Activated naive CD8-positive, alpha-beta T cell treated with anti-CD3 and anti-CD28 coated beads, Interleukin-2, amount 50 U/mL, for 24 hours (primary cell): ENCODE measurements at regions not wholly inside any gene's neighbourhood (a gene's known extent, or its start where the extent isn't known, plus 50 kb on each side); places are given as distances from the start of the nearest gene placed in this dataset.

Experiments used
- ATAC-seq: fragments of 150-1000 bp; cut with Tn5 transposase; one replicate; pipeline ENCODE4 v1.10.0; 2021
- DNase-seq: peaks from one replicate; pipeline ENCODE4 v3.0.0; 2021
- H3K27ac Mint-ChIP-seq: one replicate; pipeline ENCODE4 v1.8.0; 2021; ENCODE audit warnings: mild to moderate bottlenecking, mixed read lengths
- H3K27me3 Mint-ChIP-seq: one replicate; pipeline ENCODE4 v1.8.0; 2021; ENCODE audit warnings: mixed read lengths
- H3K36me3 Mint-ChIP-seq: one replicate; pipeline ENCODE4 v1.8.0; 2021; ENCODE audit warnings: low read depth, mixed read lengths
- H3K4me1 Mint-ChIP-seq: one replicate; pipeline ENCODE4 v1.8.0; 2021; ENCODE audit warnings: mixed read lengths
- H3K4me3 Mint-ChIP-seq: one replicate; pipeline ENCODE4 v1.8.0; 2021; ENCODE audit warnings: mild to moderate bottlenecking, moderate library complexity, mixed read lengths
- H3K9me3 Mint-ChIP-seq: one replicate; pipeline ENCODE4 v1.8.0; 2021; ENCODE audit warnings: mixed read lengths

- H3K27me3 Mint-ChIP-seq: no peaks in the 10 kb centered on the region
- DNase-seq: no peak
- no peaks in the 10 kb centered on the region for H3K36me3 Mint-ChIP-seq
Measured at GRCh38 chr3:102796804-102797203, 362.0 kb downstream of the ZPLD1 start.

GRCh38 chr3:102802819-102803420 is 368.1 kb downstream of the ZPLD1 start:
- no peaks in the 10 kb centered on the region for H3K27me3 Mint-ChIP-seq
- H3K4me1 Mint-ChIP-seq: no peaks in the 10 kb centered on the region
- DNase-seq (no peak), ATAC-seq (no peak)
- H3K9me3 Mint-ChIP-seq: no peaks in the 10 kb centered on the region
- H3K27ac Mint-ChIP-seq: no peak overlapping the region
- H3K36me3 Mint-ChIP-seq: no peaks in the 10 kb centered on the region
- no peak overlapping the region for H3K4me3 Mint-ChIP-seq

More at GRCh38 chr3:102796804-102797203, 362.0 kb downstream of the ZPLD1 start:
- no peak for ATAC-seq
- no peak overlapping the region for H3K4me3 Mint-ChIP-seq
- no peak overlapping the region for H3K27ac Mint-ChIP-seq
- no peaks in the 10 kb centered on the region for H3K9me3 Mint-ChIP-seq
- no peaks in the 10 kb centered on the region for H3K4me1 Mint-ChIP-seq

- no peak for ATAC-seq
- no peak overlapping the region for H3K27ac Mint-ChIP-seq
- H3K9me3 Mint-ChIP-seq: no peaks in the 10 kb centered on the region
- DNase-seq: no peak
- H3K36me3 Mint-ChIP-seq: no peaks in the 10 kb centered on the region
- no peak overlapping the region for H3K4me3 Mint-ChIP-seq
- H3K27me3 Mint-ChIP-seq: no peaks in the 10 kb centered on the region
- H3K4me1 Mint-ChIP-seq: no peaks in the 10 kb centered on the region
Measured at GRCh38 chr3:102810937-102811336, 376.1 kb downstream of the ZPLD1 start.

GRCh38 chr3:102826636-102827035 is 391.8 kb downstream of the ZPLD1 start:
- Mint-ChIP-seq H3K27ac (no peak overlapping the region), H3K36me3 (no peaks in the 10 kb centered on the region), H3K4me1 (no peaks in the 10 kb centered on the region), H3K9me3 (no peaks in the 10 kb centered on the region), H3K4me3 (no peak overlapping the region), H3K27me3 (peaks cover 1% of the 10 kb centered on the region)
- no peak for DNase-seq
- ATAC-seq: no peak

GRCh38 chr3:102827386-102827785 is 392.6 kb downstream of the ZPLD1 start:
- no peak for DNase-seq
- Mint-ChIP-seq H3K36me3 (no peaks in the 10 kb centered on the region), H3K4me3 (no peak overlapping the region), H3K4me1 (no peaks in the 10 kb centered on the region), H3K27me3 (peaks cover 1% of the 10 kb centered on the region), H3K9me3 (no peaks in the 10 kb centered on the region), H3K27ac (no peak overlapping the region)
- no peak for ATAC-seq

- Mint-ChIP-seq H3K36me3 (no peaks in the 10 kb centered on the region), H3K9me3 (no peaks in the 10 kb centered on the region), H3K27me3 (no peaks in the 10 kb centered on the region), H3K4me1 (no peaks in the 10 kb centered on the region), H3K27ac (no peak overlapping the region), H3K4me3 (no peak overlapping the region)
- ATAC-seq: no peak
- no peak for DNase-seq
Measured at GRCh38 chr3:102830415-102830814, 395.6 kb downstream of the ZPLD1 start.

GRCh38 chr3:102841866-102842265 is 407.1 kb downstream of the ZPLD1 start:
- ATAC-seq (no peak), DNase-seq (no peak)
- Mint-ChIP-seq H3K36me3 (no peaks in the 10 kb centered on the region), H3K4me3 (no peak overlapping the region), H3K4me1 (no peaks in the 10 kb centered on the region), H3K27ac (no peak overlapping the region), H3K9me3 (peaks cover 4% of the 10 kb centered on the region), H3K27me3 (no peaks in the 10 kb centered on the region)

GRCh38 chr3:102866845-102867244 is 432.0 kb downstream of the ZPLD1 start:
- H3K4me1 Mint-ChIP-seq: no peaks in the 10 kb centered on the region
- H3K27ac Mint-ChIP-seq: no peak overlapping the region
- H3K36me3 Mint-ChIP-seq: no peaks in the 10 kb centered on the region
- no peak for DNase-seq
- H3K9me3 Mint-ChIP-seq: no peaks in the 10 kb centered on the region
- H3K27me3 Mint-ChIP-seq: no peaks in the 10 kb centered on the region
- no peak overlapping the region for H3K4me3 Mint-ChIP-seq
- no peak for ATAC-seq

- no peak for ATAC-seq
- H3K27ac Mint-ChIP-seq: no peak overlapping the region
- no peaks in the 10 kb centered on the region for H3K9me3 Mint-ChIP-seq
Measured at GRCh38 chr3:102883515-102883914, 448.7 kb downstream of the ZPLD1 start.

GRCh38 chr3:102885289-102885688 is 450.5 kb downstream of the ZPLD1 start:
- Mint-ChIP-seq H3K4me3 (no peak overlapping the region), H3K27ac (no peak overlapping the region), H3K27me3 (no peaks in the 10 kb centered on the region), H3K9me3 (no peaks in the 10 kb centered on the region), H3K4me1 (no peaks in the 10 kb centered on the region), H3K36me3 (no peaks in the 10 kb centered on the region)
- no peak for DNase-seq
- ATAC-seq: no peak

More at GRCh38 chr3:102883515-102883914, 448.7 kb downstream of the ZPLD1 start:
- no peak for DNase-seq
- no peaks in the 10 kb centered on the region for H3K27me3 Mint-ChIP-seq
- no peaks in the 10 kb centered on the region for H3K4me1 Mint-ChIP-seq
- no peak overlapping the region for H3K4me3 Mint-ChIP-seq
- H3K36me3 Mint-ChIP-seq: no peaks in the 10 kb centered on the region

GRCh38 chr3:102887431-102887830 is 452.6 kb downstream of the ZPLD1 start:
- no peak for ATAC-seq
- DNase-seq: no peak
- no peak overlapping the region for H3K27ac Mint-ChIP-seq
- H3K4me3 Mint-ChIP-seq: no peak overlapping the region
- H3K27me3 Mint-ChIP-seq: no peaks in the 10 kb centered on the region
- no peaks in the 10 kb centered on the region for H3K36me3 Mint-ChIP-seq
- H3K9me3 Mint-ChIP-seq: no peaks in the 10 kb centered on the region
- H3K4me1 Mint-ChIP-seq: no peaks in the 10 kb centered on the region

GRCh38 chr3:102896851-102897621 is 462.2 kb downstream of the ZPLD1 start:
- Mint-ChIP-seq H3K27ac (no peak overlapping the region), H3K4me3 (no peak overlapping the region)

GRCh38 chr3:102904629-102905028 is 469.8 kb downstream of the ZPLD1 start:
- Mint-ChIP-seq H3K4me1 (no peaks in the 10 kb centered on the region), H3K27ac (no peak overlapping the region), H3K27me3 (no peaks in the 10 kb centered on the region), H3K4me3 (no peak overlapping the region), H3K9me3 (no peaks in the 10 kb centered on the region), H3K36me3 (no peaks in the 10 kb centered on the region)
- no peak for DNase-seq
- no peak for ATAC-seq

More at GRCh38 chr3:102896851-102897621, 462.2 kb downstream of the ZPLD1 start:
- ATAC-seq (no peak), DNase-seq (no peak)
- H3K9me3 Mint-ChIP-seq: no peaks in the 10 kb centered on the region
- no peaks in the 10 kb centered on the region for H3K36me3 Mint-ChIP-seq
- H3K27me3 Mint-ChIP-seq: no peaks in the 10 kb centered on the region
- no peaks in the 10 kb centered on the region for H3K4me1 Mint-ChIP-seq

GRCh38 chr3:102905811-102906210 is 471.0 kb downstream of the ZPLD1 start:
- Mint-ChIP-seq H3K27me3 (no peaks in the 10 kb centered on the region), H3K36me3 (no peaks in the 10 kb centered on the region), H3K4me3 (no peak overlapping the region), H3K27ac (no peak overlapping the region), H3K4me1 (no peaks in the 10 kb centered on the region), H3K9me3 (no peaks in the 10 kb centered on the region)
- DNase-seq (no peak), ATAC-seq (no peak)

- H3K36me3 Mint-ChIP-seq: no peaks in the 10 kb centered on the region
- no peaks in the 10 kb centered on the region for H3K4me1 Mint-ChIP-seq
- no peaks in the 10 kb centered on the region for H3K27me3 Mint-ChIP-seq
- no peak for ATAC-seq
- H3K27ac Mint-ChIP-seq: no peak overlapping the region
- H3K9me3 Mint-ChIP-seq: no peaks in the 10 kb centered on the region
- no peak for DNase-seq
- no peak overlapping the region for H3K4me3 Mint-ChIP-seq
Measured at GRCh38 chr3:102906818-102907217, 472.0 kb downstream of the ZPLD1 start.
